ENCODE measurements at regions not wholly inside any gene's neighbourhood (a gene's known extent, or its start where the extent isn't known, plus 50 kb on each side); places are given as distances from the start of the nearest gene placed in this dataset.

GRCh38 chr9:118659011-118659410 lies 710.2 kb downstream of the BRINP1 start:
- Histone ChIP-seq H3K4me1 (replicated peaks; ENCODE audit: insufficient read depth) (no peaks in the 10 kb centered on the region), H3K4me2 (no peak overlapping the region), H3F3A (ENCODE audit: insufficient read depth, low read depth) (no peaks in the 10 kb centered on the region), H3K9me3 (ENCODE audit: insufficient read depth, low read depth) (no peaks in the 10 kb centered on the region), H3K27me3 (ENCODE audit: insufficient read depth, low read depth) (peaks cover 12% of the 10 kb centered on the region; the same call in 1 of the 2 replicates), H3K79me2 (ENCODE audit: low read depth) (no peaks in the 10 kb centered on the region), H4K20me1 (ENCODE audit: insufficient read depth) (no peaks in the 10 kb centered on the region), H3K36me3 (ENCODE audit: low read depth) (no peaks in the 10 kb centered on the region), H3K4me3 (no peak overlapping the region), H3K27ac (no peak overlapping the region), H3K9me2 (ENCODE audit: insufficient read depth) (no peaks in the 10 kb centered on the region), H2AFZ (no peak overlapping the region)
- no TSS peak for BruUV-seq (replicated peaks)
- TF ChIP-seq EZH2 (IDR thresholded peaks at IDR 0.05; ENCODE audit: low read depth), result no peak
- TF ChIP-seq CTCF (conservative IDR thresholded peaks at IDR 0.05), result no peak
- ChIA-PET POLR2A (ENCODE audit: unreplicated experiment) (interaction anchor here (0.8 kb wide), 1 partner anchor 215 kb away, joined by 8 read pairs; no protein-coding TSS in a partner anchor), CTCF (no interaction called here)
- intact Hi-C loops (cut with micrococcal nuclease; ENCODE audit: unreplicated experiment), result no loop called here
- no peak for DNase-seq

- Histone ChIP-seq H3K9me3 (ENCODE audit: insufficient read depth, low read depth) (no peaks in the 10 kb centered on the region), H3K27me3 (ENCODE audit: insufficient read depth, low read depth) (peaks cover 23% of the 10 kb centered on the region), H3K79me2 (ENCODE audit: low read depth) (no peaks in the 10 kb centered on the region), H3F3A (ENCODE audit: insufficient read depth, low read depth) (no peaks in the 10 kb centered on the region), H3K27ac (no peak overlapping the region), H3K36me3 (ENCODE audit: low read depth) (no peaks in the 10 kb centered on the region), H3K9me2 (ENCODE audit: insufficient read depth) (no peaks in the 10 kb centered on the region), H3K4me1 (replicated peaks; ENCODE audit: insufficient read depth) (no peaks in the 10 kb centered on the region), H2AFZ (no peak overlapping the region), H3K4me2 (no peak overlapping the region), H4K20me1 (ENCODE audit: insufficient read depth) (no peaks in the 10 kb centered on the region), H3K4me3 (no peak overlapping the region)
- no peak for DNase-seq
- CTCF ChIA-PET, result no interaction called here
- POLR2A ChIA-PET (ENCODE audit: unreplicated experiment), result interaction anchor here (0.7 to 0.8 kb wide), 2 partner anchors 126 to 1201 kb away, joined by 3 to 8 read pairs; no protein-coding TSS in a partner anchor
- intact Hi-C loops (cut with micrococcal nuclease; ENCODE audit: unreplicated experiment), result no loop called here
- TF ChIP-seq CTCF (conservative IDR thresholded peaks at IDR 0.05) (no peak), EZH2 (IDR thresholded peaks at IDR 0.05; ENCODE audit: low read depth) (no peak)
- BruUV-seq (replicated peaks), result no TSS peak
Measured at GRCh38 chr9:118665226-118665919, 703.9 kb downstream of the BRINP1 start.

GRCh38 chr9:118670011-118670953 lies 699.0 kb downstream of the BRINP1 start:
- BruUV-seq (replicated peaks), result no TSS peak
- POLR2A ChIA-PET (ENCODE audit: unreplicated experiment), result no interaction called here

More at GRCh38 chr9:118670011-118670953, 699.0 kb downstream of the BRINP1 start:
- intact Hi-C loops (cut with micrococcal nuclease; ENCODE audit: unreplicated experiment), result no loop called here
- H3K4me1 ChIP-seq (replicated peaks; ENCODE audit: insufficient read depth), result no peaks in the 10 kb centered on the region
- DNase-seq, result no peak
- H3K27me3 ChIP-seq (ENCODE audit: insufficient read depth, low read depth), result peaks cover 10% of the 10 kb centered on the region; the same call in 1 of the 2 replicates
- no peak overlapping the region for H3K4me3 ChIP-seq
- H3K27ac ChIP-seq, result no peak overlapping the region
- no peaks in the 10 kb centered on the region for H3K9me3 ChIP-seq (ENCODE audit: insufficient read depth, low read depth)
- H3K9me2 ChIP-seq (ENCODE audit: insufficient read depth), result no peaks in the 10 kb centered on the region
- H3K79me2 ChIP-seq (ENCODE audit: low read depth), result no peaks in the 10 kb centered on the region
- H3F3A ChIP-seq (ENCODE audit: insufficient read depth, low read depth), result no peaks in the 10 kb centered on the region
- H4K20me1 ChIP-seq (ENCODE audit: insufficient read depth), result no peaks in the 10 kb centered on the region
- no peaks in the 10 kb centered on the region for H3K36me3 ChIP-seq (ENCODE audit: low read depth)
- TF ChIP-seq CTCF (conservative IDR thresholded peaks at IDR 0.05), result no peak
- TF ChIP-seq EZH2 (IDR thresholded peaks at IDR 0.05; ENCODE audit: low read depth), result no peak
- H2AFZ ChIP-seq, result no peak overlapping the region
- CTCF ChIA-PET, result no interaction called here
- no peak overlapping the region for H3K4me2 ChIP-seq
